ENCODE measurements at regions not wholly inside any gene's neighbourhood (a gene's known extent, or its start where the extent isn't known, plus 50 kb on each side); places are given as distances from the start of the nearest gene placed in this dataset.
"Not testable (repeated sequence)": the region's sequence is repeated elsewhere in the genome, so short reads cannot be mapped to it uniquely, and the experiment has no call there.

DNA sequence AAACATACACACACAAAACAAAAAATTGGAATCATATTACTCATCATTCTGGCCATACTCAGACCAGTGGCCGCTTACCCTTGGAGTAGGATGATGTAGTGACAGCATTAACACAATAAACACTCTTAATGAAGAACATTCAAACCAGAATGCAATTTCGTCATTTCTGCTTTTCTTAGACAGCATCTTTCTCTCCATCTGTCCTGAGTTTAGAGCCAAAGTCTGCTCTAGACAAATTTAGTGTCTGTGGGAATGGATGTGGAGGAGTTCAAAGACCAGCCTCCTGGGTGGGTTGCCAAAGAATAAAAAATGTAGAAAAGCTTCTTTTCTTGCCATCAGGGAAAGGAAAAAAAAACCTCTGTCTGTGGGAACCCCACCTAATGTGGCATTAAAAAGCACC lies 212.4 kb upstream of the POU1F1 start:
- Histone ChIP-seq H3K36me3 (ENCODE audit: insufficient read depth, low read length) (no peaks in the 10 kb centered on the region), H3K4me1 (ENCODE audit: insufficient read depth, low read length) (no peaks in the 10 kb centered on the region), H3K79me2 (ENCODE audit: insufficient read depth, low read length) (no peaks in the 10 kb centered on the region), H3K4me2 (ENCODE audit: insufficient read depth, low read length) (no peak overlapping the region), H3K4me3 (ENCODE audit: low read depth in 1 of 2, low read length in 2 of 2) (no peak overlapping the region), H3K27ac (ENCODE audit: low read length) (no peak overlapping the region), H3K27me3 (ENCODE audit: insufficient read depth, low read length, poor library complexity) (no peaks in the 10 kb centered on the region), H4K20me1 (ENCODE audit: insufficient read depth, low read length) (no peaks in the 10 kb centered on the region), H3K9me3 (ENCODE audit: insufficient read depth, low read length, severe bottlenecking) (no peaks in the 10 kb centered on the region), H2AFZ (ENCODE audit: low read depth, low read length) (no peak overlapping the region), H3K9ac (ENCODE audit: low read depth, low read length) (no peak overlapping the region)
- no peak for DNase-seq
- no peak for TF ChIP-seq EZH2 (IDR thresholded peaks at IDR 0.05; ENCODE audit: borderline replicate concordance, low read depth, low read length, severe bottlenecking)
- no peak for ATAC-seq (ENCODE audit: insufficient read depth, low read depth)

DNA sequence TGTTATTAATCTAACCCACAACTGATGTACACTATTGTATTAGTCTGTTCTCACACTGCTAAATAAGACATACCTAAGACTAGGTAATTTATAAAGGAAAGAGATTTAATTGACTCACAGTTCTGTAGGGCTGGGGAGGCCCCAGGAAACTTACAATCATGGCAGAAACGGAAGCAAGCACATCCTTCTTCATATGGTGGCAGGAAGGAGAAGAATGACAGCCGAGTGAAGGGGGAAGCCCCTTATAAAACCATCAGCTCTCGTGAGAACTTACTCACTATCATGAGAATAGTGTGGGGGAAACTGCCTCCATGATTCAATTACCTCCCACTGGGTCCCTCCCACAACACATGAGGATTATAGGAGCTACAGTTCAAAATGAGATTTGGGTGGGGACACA lies 210.3 kb upstream of the POU1F1 start:
- H3K4me1 ChIP-seq (ENCODE audit: insufficient read depth, low read length); H3K9ac ChIP-seq (ENCODE audit: low read depth, low read length); H2AFZ ChIP-seq (ENCODE audit: low read depth, low read length); H3K4me2 ChIP-seq (ENCODE audit: insufficient read depth, low read length); H3K36me3 ChIP-seq (ENCODE audit: insufficient read depth, low read length); ATAC-seq (ENCODE audit: insufficient read depth, low read depth); H3K4me3 ChIP-seq (ENCODE audit: low read depth in 1 of 2, low read length in 2 of 2); H4K20me1 ChIP-seq (ENCODE audit: insufficient read depth, low read length); DNase-seq; H3K27ac ChIP-seq (ENCODE audit: low read length); H3K9me3 ChIP-seq (ENCODE audit: insufficient read depth, low read length, severe bottlenecking); H3K79me2 ChIP-seq (ENCODE audit: insufficient read depth, low read length); H3K27me3 ChIP-seq (ENCODE audit: insufficient read depth, low read length, poor library complexity): not testable (repeated sequence)

GRCh38 chr3:87486115-87486514 lies 209.7 kb upstream of the POU1F1 start:
- Histone ChIP-seq H3K36me3 (ENCODE audit: insufficient read depth, low read length) (no peaks in the 10 kb centered on the region), H3K27me3 (ENCODE audit: insufficient read depth, low read length, poor library complexity) (no peaks in the 10 kb centered on the region), H4K20me1 (ENCODE audit: insufficient read depth, low read length) (no peaks in the 10 kb centered on the region), H3K79me2 (ENCODE audit: insufficient read depth, low read length) (no peaks in the 10 kb centered on the region), H3K9ac (ENCODE audit: low read depth, low read length) (no peak overlapping the region), H3K4me3 (ENCODE audit: low read depth in 1 of 2, low read length in 2 of 2) (no peak overlapping the region), H3K4me2 (ENCODE audit: insufficient read depth, low read length) (no peak overlapping the region), H3K4me1 (ENCODE audit: insufficient read depth, low read length) (no peaks in the 10 kb centered on the region), H3K27ac (ENCODE audit: low read length) (no peak overlapping the region), H3K9me3 (ENCODE audit: insufficient read depth, low read length, severe bottlenecking) (no peaks in the 10 kb centered on the region), H2AFZ (ENCODE audit: low read depth, low read length) (no peak overlapping the region)
- no peak for TF ChIP-seq EZH2 (IDR thresholded peaks at IDR 0.05; ENCODE audit: borderline replicate concordance, low read depth, low read length, severe bottlenecking)
- TF ChIP-seq, protein P1, sequence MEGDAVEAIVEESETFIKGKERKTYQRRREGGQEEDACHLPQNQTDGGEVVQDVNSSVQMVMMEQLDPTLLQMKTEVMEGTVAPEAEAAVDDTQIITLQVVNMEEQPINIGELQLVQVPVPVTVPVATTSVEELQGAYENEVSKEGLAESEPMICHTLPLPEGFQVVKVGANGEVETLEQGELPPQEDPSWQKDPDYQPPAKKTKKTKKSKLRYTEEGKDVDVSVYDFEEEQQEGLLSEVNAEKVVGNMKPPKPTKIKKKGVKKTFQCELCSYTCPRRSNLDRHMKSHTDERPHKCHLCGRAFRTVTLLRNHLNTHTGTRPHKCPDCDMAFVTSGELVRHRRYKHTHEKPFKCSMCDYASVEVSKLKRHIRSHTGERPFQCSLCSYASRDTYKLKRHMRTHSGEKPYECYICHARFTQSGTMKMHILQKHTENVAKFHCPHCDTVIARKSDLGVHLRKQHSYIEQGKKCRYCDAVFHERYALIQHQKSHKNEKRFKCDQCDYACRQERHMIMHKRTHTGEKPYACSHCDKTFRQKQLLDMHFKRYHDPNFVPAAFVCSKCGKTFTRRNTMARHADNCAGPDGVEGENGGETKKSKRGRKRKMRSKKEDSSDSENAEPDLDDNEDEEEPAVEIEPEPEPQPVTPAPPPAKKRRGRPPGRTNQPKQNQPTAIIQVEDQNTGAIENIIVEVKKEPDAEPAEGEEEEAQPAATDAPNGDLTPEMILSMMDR (IDR thresholded peaks at IDR 0.05; ENCODE audit: borderline replicate concordance, extremely low read depth, low read length, poor library complexity, severe bottlenecking), result no peak
- no peak for ATAC-seq (ENCODE audit: insufficient read depth, low read depth)
- DNase-seq, result no peak

GRCh38 chr3:87478716-87479115 lies 202.3 kb upstream of the POU1F1 start:
- TF ChIP-seq, protein P1 (IDR thresholded peaks at IDR 0.05; ENCODE audit: borderline replicate concordance, extremely low read depth, low read length, poor library complexity, severe bottlenecking), result no peak
- no peak for TF ChIP-seq EZH2 (IDR thresholded peaks at IDR 0.05; ENCODE audit: borderline replicate concordance, low read depth, low read length, severe bottlenecking)
- Histone ChIP-seq H3K4me3 (ENCODE audit: low read depth in 1 of 2, low read length in 2 of 2) (no peak overlapping the region), H3K9me3 (ENCODE audit: insufficient read depth, low read length, severe bottlenecking) (no peaks in the 10 kb centered on the region), H3K4me1 (ENCODE audit: insufficient read depth, low read length) (no peaks in the 10 kb centered on the region), H3K9ac (ENCODE audit: low read depth, low read length) (no peak overlapping the region), H3K36me3 (ENCODE audit: insufficient read depth, low read length) (no peaks in the 10 kb centered on the region), H2AFZ (ENCODE audit: low read depth, low read length) (no peak overlapping the region), H3K27me3 (ENCODE audit: insufficient read depth, low read length, poor library complexity) (no peaks in the 10 kb centered on the region), H3K27ac (ENCODE audit: low read length) (no peak overlapping the region), H3K79me2 (ENCODE audit: insufficient read depth, low read length) (no peaks in the 10 kb centered on the region), H3K4me2 (ENCODE audit: insufficient read depth, low read length) (no peak overlapping the region), H4K20me1 (ENCODE audit: insufficient read depth, low read length) (no peaks in the 10 kb centered on the region)
- no peak for DNase-seq
- ATAC-seq (ENCODE audit: insufficient read depth, low read depth), result no peak

All from DND-41 (cell line).